Activated T-cell treated with anti-CD3 and anti-CD28 coated beads for 48 hours (primary cell): ENCODE measurements at regions not wholly inside any gene's neighbourhood (a gene's known extent, or its start where the extent isn't known, plus 50 kb on each side); places are given as distances from the start of the nearest gene placed in this dataset.

Experiments
- DNase-seq: peaks from one replicate; pipeline ENCODE4 v3.0.0-alpha.2; 2020; ENCODE audit warnings: low read depth

DNA sequence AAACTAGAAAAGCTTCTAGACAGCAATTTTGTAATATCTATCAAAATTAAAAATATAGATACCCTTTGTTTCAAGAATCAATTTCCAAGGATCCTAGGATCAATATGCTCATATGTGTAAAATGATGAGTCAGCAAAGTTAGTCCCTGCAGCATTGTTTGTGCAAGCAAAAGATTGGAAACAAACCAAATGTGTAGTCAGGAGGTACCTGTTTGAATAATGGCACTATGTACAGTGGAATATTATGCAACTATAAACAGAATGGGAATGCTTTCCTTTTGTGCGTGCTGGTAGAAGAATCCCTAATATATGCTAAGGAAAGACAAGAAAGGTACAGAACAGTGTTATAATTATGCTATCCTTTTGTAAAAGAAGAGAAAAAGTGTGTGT is 58.5 kb upstream of the PJA2 start:
- no peak for DNase-seq

DNA sequence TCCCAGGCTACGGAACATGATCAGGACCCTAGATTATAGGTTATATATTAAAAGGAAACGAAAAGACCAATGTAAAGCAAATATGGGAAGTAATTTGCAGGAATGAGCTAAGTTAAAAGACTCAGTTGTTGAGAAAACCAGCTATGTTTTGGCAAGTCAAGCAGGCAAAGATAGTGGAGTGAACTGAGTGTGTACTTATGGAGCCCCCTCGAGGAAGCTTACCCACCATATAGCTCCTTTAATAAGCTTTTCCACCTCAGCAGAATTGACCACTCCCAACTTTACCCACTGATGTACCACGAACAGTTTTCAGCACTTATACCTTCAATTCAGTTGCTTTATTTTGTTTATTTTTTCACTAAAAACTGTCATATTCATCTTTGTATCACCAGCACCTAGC is 57.3 kb upstream of the PJA2 start:
- no peak for DNase-seq
